Activated CD8-positive, alpha-beta T cell treated with anti-CD3 and anti-CD28 coated beads for 36 hours (primary cell): ENCODE measurements at regions not wholly inside any gene's neighbourhood (a gene's known extent, or its start where the extent isn't known, plus 50 kb on each side); places are given as distances from the start of the nearest gene placed in this dataset.

Experiments
- ATAC-seq: fragments of 200-7000 bp; cut with Tn5 transposase; one replicate; pipeline ENCODE4 v1.10.0; 2021; ENCODE audit warnings: mild to moderate bottlenecking, moderate library complexity
- CTCF ChIA-PET: fragments of 350-600 bp; sonication (Branson Sonifier 250); formaldehyde crosslinking; loops from one replicate; lab custom pipeline; 2021; ENCODE audit warnings: antibody characterized with exemption; lab: Charles Lee
- POLR2A ChIA-PET: fragments of 350-600 bp; sonication (Branson Sonifier 250); formaldehyde crosslinking; loops from one replicate; lab custom pipeline; 2021; ENCODE audit warnings: antibody characterized with exemption; lab: Charles Lee
- DNase-seq: peaks from one replicate; pipeline ENCODE4 v3.0.0-alpha.2; 2020
- H3K27ac Mint-ChIP-seq: one replicate; pipeline ENCODE4 v1.8.0; 2021; ENCODE audit warnings: mild to moderate bottlenecking, mixed read lengths
- H3K27me3 Mint-ChIP-seq: one replicate; pipeline ENCODE4 v1.8.0; 2021; ENCODE audit warnings: mixed read lengths
- H3K36me3 Mint-ChIP-seq: one replicate; pipeline ENCODE4 v1.8.0; 2021; ENCODE audit warnings: low read depth, mixed read lengths
- H3K4me1 Mint-ChIP-seq: one replicate; pipeline ENCODE4 v1.8.0; 2021; ENCODE audit warnings: low read depth, mixed read lengths
- H3K4me3 Mint-ChIP-seq: one replicate; pipeline ENCODE4 v1.8.0; 2021; ENCODE audit warnings: mild to moderate bottlenecking, moderate library complexity, mixed read lengths
- H3K9me3 Mint-ChIP-seq: one replicate; pipeline ENCODE4 v1.8.0; 2021; ENCODE audit warnings: mixed read lengths
- CTCF ChIP-seq: fragments of 200-600 bp; IDR thresholded peaks from one replicate; pipeline ENCODE4 v1.8.0; 2022; ENCODE audit warnings: antibody characterized with exemption, mild to moderate bottlenecking
- intact Hi-C: fragments of 100-400 bp; cut with micrococcal nuclease; formaldehyde crosslinking; loops from one replicate; pipeline ENCODE4 v1.10.0; 2022

- CTCF ChIA-PET = no interaction called here
- TF ChIP-seq CTCF = no peak
- H3K36me3 Mint-ChIP-seq = no peaks in the 10 kb centered on the region
- H3K27ac Mint-ChIP-seq = no peak overlapping the region
- DNase-seq (no peak), ATAC-seq (no peak)
- H3K4me3 Mint-ChIP-seq = no peak overlapping the region
- peaks cover 7% of the 10 kb centered on the region for H3K27me3 Mint-ChIP-seq
- no peaks in the 10 kb centered on the region for H3K4me1 Mint-ChIP-seq
- POLR2A ChIA-PET = no interaction called here
- intact Hi-C loops = no loop called here
- peaks cover 8% of the 10 kb centered on the region for H3K9me3 Mint-ChIP-seq
These were observed 152.4 kb upstream of the KIT start for GRCh38 chr4:54505362-54505761.

- Mint-ChIP-seq H3K27ac (no peak overlapping the region), H3K4me1 (no peaks in the 10 kb centered on the region), H3K4me3 (no peak overlapping the region), H3K9me3 (peaks cover 8% of the 10 kb centered on the region), H3K27me3 (peaks cover 7% of the 10 kb centered on the region), H3K36me3 (no peaks in the 10 kb centered on the region)
- ChIA-PET POLR2A (interaction anchor here (0.8 kb wide), 1 partner anchor 18 kb away, joined by 3 read pairs; no protein-coding TSS in a partner anchor), CTCF (interaction anchor here (0.7 kb wide), 1 partner anchor 16 kb away, joined by 3 read pairs; no protein-coding TSS in a partner anchor)
- no peak for DNase-seq
- no peak for ATAC-seq
- intact Hi-C loops = no loop called here
- no peak for TF ChIP-seq CTCF
These were observed 151.8 kb upstream of the KIT start for GRCh38 chr4:54505996-54506395.

- H3K36me3 Mint-ChIP-seq = no peaks in the 10 kb centered on the region
- H3K27ac Mint-ChIP-seq = no peak overlapping the region
- H3K4me1 Mint-ChIP-seq = no peaks in the 10 kb centered on the region
- peaks cover 8% of the 10 kb centered on the region for H3K9me3 Mint-ChIP-seq
- intact Hi-C loops = no loop called here
- no peak for TF ChIP-seq CTCF
- ATAC-seq (no peak), DNase-seq (no peak)
- no peak overlapping the region for H3K4me3 Mint-ChIP-seq
- POLR2A ChIA-PET = no interaction called here
- peaks cover 7% of the 10 kb centered on the region for H3K27me3 Mint-ChIP-seq
- CTCF ChIA-PET = no interaction called here
These were observed 148.7 kb upstream of the KIT start for GRCh38 chr4:54509057-54509456.

GRCh38 chr4:54513204-54513603 is 144.6 kb upstream of the KIT start:
- Mint-ChIP-seq H3K36me3 (no peaks in the 10 kb centered on the region), H3K9me3 (no peaks in the 10 kb centered on the region), H3K4me1 (no peaks in the 10 kb centered on the region), H3K27ac (no peak overlapping the region), H3K27me3 (peaks cover 3% of the 10 kb centered on the region), H3K4me3 (no peak overlapping the region)
- no peak for DNase-seq
- intact Hi-C loops = no loop called here
- ChIA-PET CTCF (no interaction called here), POLR2A (no interaction called here)
- TF ChIP-seq CTCF = no peak
- ATAC-seq = no peak

- H3K36me3 Mint-ChIP-seq = no peaks in the 10 kb centered on the region
- H3K27me3 Mint-ChIP-seq = peaks cover 3% of the 10 kb centered on the region
- H3K27ac Mint-ChIP-seq = no peak overlapping the region
- intact Hi-C loops = no loop called here
- no peak for TF ChIP-seq CTCF
- DNase-seq = no peak
- ATAC-seq = no peak
- POLR2A ChIA-PET = no interaction called here
- H3K4me3 Mint-ChIP-seq = no peak overlapping the region
- H3K4me1 Mint-ChIP-seq = no peaks in the 10 kb centered on the region
- CTCF ChIA-PET = no interaction called here
- no peaks in the 10 kb centered on the region for H3K9me3 Mint-ChIP-seq
These were observed 144.0 kb upstream of the KIT start for GRCh38 chr4:54513741-54514140.
